ENCODE measurements at regions not wholly inside any gene's neighbourhood (a gene's known extent, or its start where the extent isn't known, plus 50 kb on each side); places are given as distances from the start of the nearest gene placed in this dataset.

GRCh38 chr6:154925130-154925529, 70.0 kb upstream of the TIAM2 start (continued):
- TF ChIP-seq CHD7 (IDR thresholded peaks at IDR 0.05; ENCODE audit: insufficient replicate concordance, low read length), result no peak
- TF ChIP-seq EP300 (IDR thresholded peaks at IDR 0.05; ENCODE audit: borderline replicate concordance in 1 of 2, low read depth in 2 of 2, low read length in 2 of 2), result no peak
- TF ChIP-seq KDM4A (IDR thresholded peaks at IDR 0.05; ENCODE audit: low read depth, low read length, severe bottlenecking), result no peak
- no peak for TF ChIP-seq ASH2L (IDR thresholded peaks at IDR 0.05; ENCODE audit: low read length)
- no peak for TF ChIP-seq SUZ12 (IDR thresholded peaks at IDR 0.05; ENCODE audit: low read length)
- TF ChIP-seq CTCF (IDR thresholded peaks at IDR 0.05; ENCODE audit: control extremely low read depth in 1 of 3, insufficient read depth in 1 of 3, low read depth in 1 of 3, low read length in 3 of 3), result no peak
- no peak for TF ChIP-seq RAD21 (IDR thresholded peaks at IDR 0.05 in 1 of 2, conservative IDR thresholded peaks at IDR 0.05 in 1 of 2; ENCODE audit: low read depth in 2 of 2, low read length in 2 of 2)
- no peak for TF ChIP-seq ZNF274 (IDR thresholded peaks at IDR 0.05; ENCODE audit: borderline replicate concordance, extremely low read depth, low read length)
- no peak for TF ChIP-seq SP4 (IDR thresholded peaks at IDR 0.05; ENCODE audit: low read length)

Measured in H1 (cell line).